ENCODE measurements at regions not wholly inside any gene's neighbourhood (a gene's known extent, or its start where the extent isn't known, plus 50 kb on each side); places are given as distances from the start of the nearest gene placed in this dataset.

- Histone ChIP-seq H3K4me2 (no peak overlapping the region), H2AFZ (no peak overlapping the region), H3K4me3 (no peak overlapping the region), H3K27me3 (ENCODE audit: insufficient read depth) (no peaks in the 10 kb centered on the region), H3K79me2 (replicated peaks; ENCODE audit: insufficient read depth) (no peaks in the 10 kb centered on the region), H4K20me1 (replicated peaks; ENCODE audit: insufficient read depth) (no peaks in the 10 kb centered on the region), H3K36me3 (ENCODE audit: insufficient read depth) (no peaks in the 10 kb centered on the region), H3K27ac (ENCODE audit: low read depth) (no peak overlapping the region), H3K4me1 (ENCODE audit: insufficient read depth) (peaks cover 6% of the 10 kb centered on the region; the same call in 1 of the 2 replicates), H3K9me2 (ENCODE audit: insufficient read depth) (0 out of 2 replicates have a peak, but pooled peaks cover 3% of the 10 kb centered on the region), H3F3A (replicated peaks; ENCODE audit: low read depth) (no peaks in the 10 kb centered on the region)
- Mint-ChIP-seq H3K27ac (no peak overlapping the region), H3K27me3 (ENCODE audit: insufficient read depth, low read depth, poor library complexity) (peaks cover 2% of the 10 kb centered on the region), H3K36me3 (ENCODE audit: low read depth) (no peaks in the 10 kb centered on the region), H3K4me3 (no peak overlapping the region), H3K4me1 (no peaks in the 10 kb centered on the region), H3K9me3 (no peaks in the 10 kb centered on the region)
- DNase-seq (ENCODE audit: low spot score) (no peak), ATAC-seq (no peak)
- no peak for TF ChIP-seq NANOG (IDR thresholded peaks at IDR 0.05; ENCODE audit: borderline replicate concordance)
- TF ChIP-seq CREB1 (CRISPR knock-in tag; IDR thresholded peaks at IDR 0.05; ENCODE audit: low read depth): no peak
- TF ChIP-seq EZH2phosphoT487 (IDR thresholded peaks at IDR 0.05; ENCODE audit: unreplicated experiment): no peak
- TF ChIP-seq STAT1 (IDR thresholded peaks at IDR 0.05; ENCODE audit: unreplicated experiment): no peak
- no peak for TF ChIP-seq EZH2 (IDR thresholded peaks at IDR 0.05; ENCODE audit: low read depth, unreplicated experiment)
- TF ChIP-seq, protein P1, sequence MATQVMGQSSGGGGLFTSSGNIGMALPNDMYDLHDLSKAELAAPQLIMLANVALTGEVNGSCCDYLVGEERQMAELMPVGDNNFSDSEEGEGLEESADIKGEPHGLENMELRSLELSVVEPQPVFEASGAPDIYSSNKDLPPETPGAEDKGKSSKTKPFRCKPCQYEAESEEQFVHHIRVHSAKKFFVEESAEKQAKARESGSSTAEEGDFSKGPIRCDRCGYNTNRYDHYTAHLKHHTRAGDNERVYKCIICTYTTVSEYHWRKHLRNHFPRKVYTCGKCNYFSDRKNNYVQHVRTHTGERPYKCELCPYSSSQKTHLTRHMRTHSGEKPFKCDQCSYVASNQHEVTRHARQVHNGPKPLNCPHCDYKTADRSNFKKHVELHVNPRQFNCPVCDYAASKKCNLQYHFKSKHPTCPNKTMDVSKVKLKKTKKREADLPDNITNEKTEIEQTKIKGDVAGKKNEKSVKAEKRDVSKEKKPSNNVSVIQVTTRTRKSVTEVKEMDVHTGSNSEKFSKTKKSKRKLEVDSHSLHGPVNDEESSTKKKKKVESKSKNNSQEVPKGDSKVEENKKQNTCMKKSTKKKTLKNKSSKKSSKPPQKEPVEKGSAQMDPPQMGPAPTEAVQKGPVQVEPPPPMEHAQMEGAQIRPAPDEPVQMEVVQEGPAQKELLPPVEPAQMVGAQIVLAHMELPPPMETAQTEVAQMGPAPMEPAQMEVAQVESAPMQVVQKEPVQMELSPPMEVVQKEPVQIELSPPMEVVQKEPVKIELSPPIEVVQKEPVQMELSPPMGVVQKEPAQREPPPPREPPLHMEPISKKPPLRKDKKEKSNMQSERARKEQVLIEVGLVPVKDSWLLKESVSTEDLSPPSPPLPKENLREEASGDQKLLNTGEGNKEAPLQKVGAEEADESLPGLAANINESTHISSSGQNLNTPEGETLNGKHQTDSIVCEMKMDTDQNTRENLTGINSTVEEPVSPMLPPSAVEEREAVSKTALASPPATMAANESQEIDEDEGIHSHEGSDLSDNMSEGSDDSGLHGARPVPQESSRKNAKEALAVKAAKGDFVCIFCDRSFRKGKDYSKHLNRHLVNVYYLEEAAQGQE (IDR thresholded peaks at IDR 0.05; ENCODE audit: unreplicated experiment): no peak
- TF ChIP-seq ZNF462 (CRISPR knock-in tag; IDR thresholded peaks at IDR 0.05): no peak
- no peak for TF ChIP-seq ETS1 (IDR thresholded peaks at IDR 0.05)
- TF ChIP-seq, protein P2, sequence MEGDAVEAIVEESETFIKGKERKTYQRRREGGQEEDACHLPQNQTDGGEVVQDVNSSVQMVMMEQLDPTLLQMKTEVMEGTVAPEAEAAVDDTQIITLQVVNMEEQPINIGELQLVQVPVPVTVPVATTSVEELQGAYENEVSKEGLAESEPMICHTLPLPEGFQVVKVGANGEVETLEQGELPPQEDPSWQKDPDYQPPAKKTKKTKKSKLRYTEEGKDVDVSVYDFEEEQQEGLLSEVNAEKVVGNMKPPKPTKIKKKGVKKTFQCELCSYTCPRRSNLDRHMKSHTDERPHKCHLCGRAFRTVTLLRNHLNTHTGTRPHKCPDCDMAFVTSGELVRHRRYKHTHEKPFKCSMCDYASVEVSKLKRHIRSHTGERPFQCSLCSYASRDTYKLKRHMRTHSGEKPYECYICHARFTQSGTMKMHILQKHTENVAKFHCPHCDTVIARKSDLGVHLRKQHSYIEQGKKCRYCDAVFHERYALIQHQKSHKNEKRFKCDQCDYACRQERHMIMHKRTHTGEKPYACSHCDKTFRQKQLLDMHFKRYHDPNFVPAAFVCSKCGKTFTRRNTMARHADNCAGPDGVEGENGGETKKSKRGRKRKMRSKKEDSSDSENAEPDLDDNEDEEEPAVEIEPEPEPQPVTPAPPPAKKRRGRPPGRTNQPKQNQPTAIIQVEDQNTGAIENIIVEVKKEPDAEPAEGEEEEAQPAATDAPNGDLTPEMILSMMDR (conservative IDR thresholded peaks at IDR 0.05; ENCODE audit: low read depth in 2 of 2): no peak
- TF ChIP-seq ZNF331 (CRISPR knock-in tag; IDR thresholded peaks at IDR 0.05; ENCODE audit: low read depth): no peak
- no peak for TF ChIP-seq ZNF114 (CRISPR knock-in tag; IDR thresholded peaks at IDR 0.05)
- no peak for TF ChIP-seq JUNB (IDR thresholded peaks at IDR 0.05; ENCODE audit: unreplicated experiment)
- no peak for TF ChIP-seq POLR2AphosphoS5 (IDR thresholded peaks at IDR 0.05; ENCODE audit: low read depth)
Observed at GRCh38 chr6:105897131-105897530, 189.0 kb upstream of the PRDM1 start.
